Esophagus muscularis mucosa (tissue), 4 donors: ENCODE measurements at regions not wholly inside any gene's neighbourhood (a gene's known extent, or its start where the extent isn't known, plus 50 kb on each side); places are given as distances from the start of the nearest gene placed in this dataset.

Experiments
- CTCF ChIP-seq, 3 experiments: fragments of 200-600 bp in 2 of 3; fragments of 450-650 bp in 1 of 3; sonication (generic) in 2 of 3; IDR thresholded peaks; one replicate each; pipeline ENCODE4 v1.5.1; 2017 to 2019; ENCODE audit warnings: antibody characterized with exemption in 3 of 3, mild to moderate bottlenecking in 2 of 3, moderate library complexity in 1 of 3
- EP300 ChIP-seq: sonication (generic); formaldehyde crosslinking; IDR thresholded peaks from one replicate; pipeline ENCODE4 v1.6.1; 2017; ENCODE audit warnings: antibody characterized with exemption
- POLR2A ChIP-seq: fragments of 450-650 bp; IDR thresholded peaks from one replicate; pipeline ENCODE4 v1.6.1; 2017; ENCODE audit warnings: antibody characterized with exemption, moderate library complexity, mild to moderate bottlenecking, low read depth
- POLR2AphosphoS5 ChIP-seq, 2 donors: sonication (generic); formaldehyde crosslinking; IDR thresholded peaks; one replicate each; pipeline ENCODE4 v1.6.1; 2017; ENCODE audit warnings: antibody characterized with exemption in 2 of 2

GRCh38 chr15:93989440-93989998, 241.8 kb upstream of the MCTP2 start:
- TF ChIP-seq EP300, result no peak
- TF ChIP-seq CTCF (IDR thresholded peaks at IDR 0.05), result no peak
- no peak for TF ChIP-seq POLR2A
- TF ChIP-seq POLR2AphosphoS5 (IDR thresholded peaks at IDR 0.05), result no peak
